ENCODE measurements at regions not wholly inside any gene's neighbourhood (a gene's known extent, or its start where the extent isn't known, plus 50 kb on each side); places are given as distances from the start of the nearest gene placed in this dataset.

DNA sequence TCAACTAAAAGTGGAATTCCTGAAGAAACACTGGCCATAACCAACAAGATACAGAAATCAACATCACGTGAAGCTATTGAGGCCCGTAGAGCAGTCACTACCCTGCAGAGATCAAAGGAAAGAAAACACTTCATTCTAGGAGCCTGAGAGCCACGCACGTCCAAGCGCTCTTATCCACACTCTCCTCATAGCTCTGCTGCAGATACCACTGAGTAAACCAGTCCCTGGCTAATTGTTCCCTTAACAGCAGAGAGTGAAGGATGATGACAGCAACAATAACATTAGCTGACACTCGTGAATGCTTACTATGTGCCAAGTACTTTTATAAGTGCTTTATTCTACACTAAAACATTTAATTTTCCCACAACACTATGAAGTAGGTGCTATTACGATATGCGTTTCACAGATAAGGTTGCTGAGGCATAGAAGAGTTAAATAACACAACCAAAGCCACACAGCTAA, 271.0 kb upstream of the GADL1 start:
- WGBS (ENCODE audit: extremely low coverage, insufficient coverage, low lambda C conversion rate), result no CpG with 5 or more reads among the region's 8 CpGs
- Histone ChIP-seq H3K27me3 (ENCODE audit: insufficient read depth, low read length, poor library complexity) (no peaks in the 10 kb centered on the region), H3K23ac (ENCODE audit: low read length) (no peak overlapping the region), H3K36me3 (ENCODE audit: control insufficient read depth, insufficient read depth, low read length) (no peaks in the 10 kb centered on the region), H3K27ac (ENCODE audit: low read depth, low read length) (no peak overlapping the region), H4K8ac (ENCODE audit: low read depth, low read length) (no peak overlapping the region), H3K18ac (ENCODE audit: low read length) (peak overlapping the region; percentile 12), H3K79me1 (ENCODE audit: low read length) (no peaks in the 10 kb centered on the region), H2BK5ac (ENCODE audit: low read length) (no peak overlapping the region), H2AK5ac (ENCODE audit: low read length) (no peak overlapping the region), H3K4ac (ENCODE audit: low read depth, low read length) (no peak overlapping the region), H3K4me3 (ENCODE audit: low read length) (no peak overlapping the region), H3K56ac (ENCODE audit: low read length) (no peak overlapping the region), H2BK120ac (ENCODE audit: low read depth, low read length) (no peak overlapping the region), H3K9ac (ENCODE audit: low read length) (peak overlapping the region; percentile 6), H3K4me2 (ENCODE audit: low read length) (no peak overlapping the region), H4K5ac (ENCODE audit: low read length) (no peak overlapping the region), H3K79me2 (ENCODE audit: control insufficient read depth, insufficient read depth, low read length) (no peaks in the 10 kb centered on the region), H2BK15ac (replicated peaks; ENCODE audit: low read depth) (no peak overlapping the region), H3K4me1 (ENCODE audit: control insufficient read depth, low read depth, low read length) (peaks cover 6% of the 10 kb centered on the region)
- DNase-seq, result peak; percentile 66

DNA sequence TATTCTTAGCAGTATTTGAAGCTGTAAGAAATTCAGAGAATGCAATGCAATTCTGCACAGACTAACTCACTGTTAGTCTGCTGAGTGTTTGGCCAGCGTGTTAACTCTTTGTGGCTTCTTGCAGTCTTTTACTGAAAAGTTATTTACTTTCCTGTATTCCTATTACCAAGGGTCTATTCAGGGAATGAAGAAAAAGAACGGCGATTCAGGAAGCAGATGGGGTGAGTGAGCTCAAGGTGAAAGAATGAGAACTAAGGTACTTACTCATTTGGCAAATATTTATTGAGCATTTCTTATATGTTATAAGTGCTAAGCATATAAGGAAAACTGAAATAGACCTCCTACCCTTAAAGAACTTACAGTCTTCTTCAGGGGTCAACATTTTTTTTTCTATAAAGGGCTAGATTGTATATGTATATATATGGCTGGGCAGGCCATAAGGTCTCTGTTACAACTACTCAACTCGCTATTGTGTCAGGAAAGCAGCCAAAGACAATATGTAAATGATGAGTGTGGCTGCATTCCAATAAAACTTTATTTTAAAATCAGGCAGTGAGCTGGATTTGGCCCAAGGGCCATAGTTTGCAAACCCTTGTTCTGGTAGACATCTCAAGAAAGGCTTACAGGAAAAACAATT, 271.9 kb upstream of the GADL1 start:
- Histone ChIP-seq H3K4me2 (ENCODE audit: low read length) (no peak overlapping the region), H2BK120ac (ENCODE audit: low read depth, low read length) (no peak overlapping the region), H3K23ac (ENCODE audit: low read length) (no peak overlapping the region), H4K8ac (ENCODE audit: low read depth, low read length) (peak overlapping the region; percentile 13), H3K56ac (ENCODE audit: low read length) (no peak overlapping the region), H3K18ac (ENCODE audit: low read length) (no peak overlapping the region), H3K36me3 (ENCODE audit: control insufficient read depth, insufficient read depth, low read length) (no peaks in the 10 kb centered on the region), H2BK5ac (ENCODE audit: low read length) (no peak overlapping the region), H4K5ac (ENCODE audit: low read length) (no peak overlapping the region), H2AK5ac (ENCODE audit: low read length) (no peak overlapping the region), H3K79me1 (ENCODE audit: low read length) (no peaks in the 10 kb centered on the region), H3K9ac (ENCODE audit: low read length) (no peak overlapping the region), H3K4ac (ENCODE audit: low read depth, low read length) (no peak overlapping the region), H2BK15ac (replicated peaks; ENCODE audit: low read depth) (no peak overlapping the region), H3K4me1 (ENCODE audit: control insufficient read depth, low read depth, low read length) (peaks cover 6% of the 10 kb centered on the region), H3K27ac (ENCODE audit: low read depth, low read length) (no peak overlapping the region), H3K4me3 (ENCODE audit: low read length) (no peak overlapping the region), H3K27me3 (ENCODE audit: insufficient read depth, low read length, poor library complexity) (no peaks in the 10 kb centered on the region), H3K79me2 (ENCODE audit: control insufficient read depth, insufficient read depth, low read length) (no peaks in the 10 kb centered on the region)
- DNase-seq, result peak; percentile 42
- no CpG with 5 or more reads among the region's 4 CpGs for WGBS (ENCODE audit: extremely low coverage, insufficient coverage, low lambda C conversion rate)

DNA sequence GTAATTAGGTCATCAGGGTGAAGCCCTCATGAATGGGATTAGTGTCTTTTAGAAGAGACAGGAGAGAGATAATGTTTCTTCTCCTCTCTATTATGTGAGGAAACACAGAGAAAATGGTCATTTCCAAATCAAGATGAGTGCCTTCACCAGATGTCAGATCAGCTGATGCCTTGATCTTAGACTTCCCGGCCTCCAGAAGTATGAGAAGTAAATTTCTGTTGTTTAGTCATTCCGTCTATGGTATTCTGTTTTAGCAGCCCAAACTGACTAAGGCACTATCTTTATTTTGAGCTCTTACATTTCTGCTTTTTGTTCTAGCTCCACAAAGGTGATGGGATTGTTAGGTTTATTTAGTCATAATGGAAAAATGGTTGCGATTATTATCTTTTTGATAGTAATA, 273.2 kb upstream of the GADL1 start:
- Histone ChIP-seq H3K4me1 (ENCODE audit: control insufficient read depth, low read depth, low read length) (peaks cover 6% of the 10 kb centered on the region), H2BK15ac (replicated peaks; ENCODE audit: low read depth) (no peak overlapping the region), H2AK5ac (ENCODE audit: low read length) (no peak overlapping the region), H3K4me3 (ENCODE audit: low read length) (no peak overlapping the region), H4K5ac (ENCODE audit: low read length) (no peak overlapping the region), H3K4ac (ENCODE audit: low read depth, low read length) (no peak overlapping the region), H2BK5ac (ENCODE audit: low read length) (no peak overlapping the region), H3K79me1 (ENCODE audit: low read length) (no peaks in the 10 kb centered on the region), H3K9ac (ENCODE audit: low read length) (no peak overlapping the region), H3K18ac (ENCODE audit: low read length) (no peak overlapping the region), H3K23ac (ENCODE audit: low read length) (no peak overlapping the region), H2BK120ac (ENCODE audit: low read depth, low read length) (no peak overlapping the region), H3K27ac (ENCODE audit: low read depth, low read length) (no peak overlapping the region), H3K4me2 (ENCODE audit: low read length) (no peak overlapping the region), H4K8ac (ENCODE audit: low read depth, low read length) (no peak overlapping the region), H3K36me3 (ENCODE audit: control insufficient read depth, insufficient read depth, low read length) (no peaks in the 10 kb centered on the region), H3K56ac (ENCODE audit: low read length) (no peak overlapping the region), H3K79me2 (ENCODE audit: control insufficient read depth, insufficient read depth, low read length) (no peaks in the 10 kb centered on the region), H3K27me3 (ENCODE audit: insufficient read depth, low read length, poor library complexity) (no peaks in the 10 kb centered on the region)
- DNase-seq, result no peak
- WGBS (ENCODE audit: extremely low coverage, insufficient coverage, low lambda C conversion rate), result no CpG with 5 or more reads among the region's 3 CpGs

DNA sequence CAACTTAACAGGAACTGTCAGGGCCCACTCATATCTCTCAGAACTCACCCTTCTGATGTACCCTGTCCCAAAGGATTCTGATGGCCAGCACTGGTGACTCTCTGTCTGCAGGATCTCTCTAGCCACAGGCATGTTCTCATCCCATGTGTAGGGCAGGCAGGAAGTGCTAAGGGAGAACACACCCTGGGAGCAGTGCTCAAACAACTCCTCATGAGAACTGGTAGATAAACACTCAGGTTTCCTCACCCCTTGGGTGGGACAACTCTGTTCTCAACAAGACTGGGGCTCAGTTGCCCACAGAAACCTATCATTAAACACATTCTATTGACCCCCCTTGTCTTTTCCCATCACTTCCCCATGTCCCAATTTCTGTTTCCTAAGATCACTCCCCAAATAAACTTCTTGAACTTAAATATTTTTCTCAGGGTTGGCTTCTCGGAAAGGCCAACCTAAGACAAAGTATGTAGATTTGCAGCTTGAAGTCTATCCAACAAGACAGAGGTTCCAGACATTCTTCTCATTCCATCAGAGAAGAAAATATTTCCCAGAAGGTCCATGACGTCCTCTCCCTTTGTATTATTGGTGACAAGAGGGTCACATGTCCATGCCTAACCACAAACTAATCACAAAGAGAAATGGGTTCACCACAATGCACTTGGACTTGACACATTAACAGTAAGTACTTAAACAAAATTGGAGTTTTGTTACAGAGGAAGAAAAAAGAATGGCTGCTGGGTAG, 276.6 kb upstream of the GADL1 start:
- DNase-seq, result peak; percentile 49
- no peak overlapping the region for H3K27ac ChIP-seq (ENCODE audit: low read depth, low read length)

DNA sequence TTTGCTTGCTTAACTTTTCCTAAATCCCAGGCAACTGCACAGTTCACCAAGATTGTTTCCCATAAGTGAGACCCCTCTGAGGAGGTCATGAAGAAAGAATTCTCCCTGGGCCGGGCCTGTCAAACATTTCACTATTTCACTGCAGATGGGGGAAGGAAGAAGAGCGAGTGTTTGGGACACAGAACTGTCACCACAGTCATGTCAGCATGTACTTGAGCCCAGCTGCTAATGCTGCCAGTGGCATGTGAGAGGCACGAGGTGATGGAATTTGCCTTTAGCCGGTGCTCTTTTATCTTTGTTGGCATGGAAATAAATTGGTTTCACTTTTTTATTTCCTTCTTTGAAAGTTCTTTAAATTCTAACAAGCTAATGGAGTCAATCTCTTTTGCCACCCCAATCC, 277.9 kb upstream of the GADL1 start:
- H2BK120ac ChIP-seq (ENCODE audit: low read depth, low read length), result no peak overlapping the region
- no peak overlapping the region for H2BK5ac ChIP-seq (ENCODE audit: low read length)
- H3K4me1 ChIP-seq (ENCODE audit: control insufficient read depth, low read depth, low read length), result no peaks in the 10 kb centered on the region
- H4K5ac ChIP-seq (ENCODE audit: low read length), result no peak overlapping the region
- H4K8ac ChIP-seq (ENCODE audit: low read depth, low read length), result no peak overlapping the region
- DNase-seq, result no peak
- no peak overlapping the region for H3K27ac ChIP-seq (ENCODE audit: low read depth, low read length)
- H3K4me2 ChIP-seq (ENCODE audit: low read length), result no peak overlapping the region
- no peak overlapping the region for H3K4ac ChIP-seq (ENCODE audit: low read depth, low read length)
- H3K79me1 ChIP-seq (ENCODE audit: low read length), result no peaks in the 10 kb centered on the region
- no peak overlapping the region for H2BK15ac ChIP-seq (replicated peaks; ENCODE audit: low read depth)
- no peak overlapping the region for H3K23ac ChIP-seq (ENCODE audit: low read length)
- no peaks in the 10 kb centered on the region for H3K36me3 ChIP-seq (ENCODE audit: control insufficient read depth, insufficient read depth, low read length)
- no peaks in the 10 kb centered on the region for H3K79me2 ChIP-seq (ENCODE audit: control insufficient read depth, insufficient read depth, low read length)
- WGBS (ENCODE audit: extremely low coverage, insufficient coverage, low lambda C conversion rate), result no CpG with 5 or more reads among the region's 4 CpGs
- no peak overlapping the region for H3K9ac ChIP-seq (ENCODE audit: low read length)
- H3K18ac ChIP-seq (ENCODE audit: low read length), result no peak overlapping the region
- H3K4me3 ChIP-seq (ENCODE audit: low read length), result no peak overlapping the region
- no peaks in the 10 kb centered on the region for H3K27me3 ChIP-seq (ENCODE audit: insufficient read depth, low read length, poor library complexity)
- H3K56ac ChIP-seq (ENCODE audit: low read length), result no peak overlapping the region
- no peak overlapping the region for H2AK5ac ChIP-seq (ENCODE audit: low read length)

More for the DNA sequence above, 276.6 kb upstream of the GADL1 start:
- H2BK120ac ChIP-seq (ENCODE audit: low read depth, low read length), result no peak overlapping the region
- no peak overlapping the region for H3K4me3 ChIP-seq (ENCODE audit: low read length)
- H3K36me3 ChIP-seq (ENCODE audit: control insufficient read depth, insufficient read depth, low read length), result no peaks in the 10 kb centered on the region
- H3K56ac ChIP-seq (ENCODE audit: low read length), result no peak overlapping the region
- no peak overlapping the region for H3K23ac ChIP-seq (ENCODE audit: low read length)
- no peak overlapping the region for H2BK5ac ChIP-seq (ENCODE audit: low read length)
- no peaks in the 10 kb centered on the region for H3K79me1 ChIP-seq (ENCODE audit: low read length)
- H2AK5ac ChIP-seq (ENCODE audit: low read length), result no peak overlapping the region
- no CpG with 5 or more reads among the region's 2 CpGs for WGBS (ENCODE audit: extremely low coverage, insufficient coverage, low lambda C conversion rate)
- no peak overlapping the region for H3K9ac ChIP-seq (ENCODE audit: low read length)
- H4K8ac ChIP-seq (ENCODE audit: low read depth, low read length), result no peak overlapping the region
- no peak overlapping the region for H3K4ac ChIP-seq (ENCODE audit: low read depth, low read length)
- H3K27me3 ChIP-seq (ENCODE audit: insufficient read depth, low read length, poor library complexity), result no peaks in the 10 kb centered on the region
- no peak overlapping the region for H3K18ac ChIP-seq (ENCODE audit: low read length)
- no peak overlapping the region for H4K5ac ChIP-seq (ENCODE audit: low read length)
- no peaks in the 10 kb centered on the region for H3K79me2 ChIP-seq (ENCODE audit: control insufficient read depth, insufficient read depth, low read length)
- H3K4me2 ChIP-seq (ENCODE audit: low read length), result no peak overlapping the region
- H3K4me1 ChIP-seq (ENCODE audit: control insufficient read depth, low read depth, low read length), result no peaks in the 10 kb centered on the region
- no peak overlapping the region for H2BK15ac ChIP-seq (replicated peaks; ENCODE audit: low read depth)
